ENCODE measurements at regions not wholly inside any gene's neighbourhood (a gene's known extent, or its start where the extent isn't known, plus 50 kb on each side); places are given as distances from the start of the nearest gene placed in this dataset.

DNA sequence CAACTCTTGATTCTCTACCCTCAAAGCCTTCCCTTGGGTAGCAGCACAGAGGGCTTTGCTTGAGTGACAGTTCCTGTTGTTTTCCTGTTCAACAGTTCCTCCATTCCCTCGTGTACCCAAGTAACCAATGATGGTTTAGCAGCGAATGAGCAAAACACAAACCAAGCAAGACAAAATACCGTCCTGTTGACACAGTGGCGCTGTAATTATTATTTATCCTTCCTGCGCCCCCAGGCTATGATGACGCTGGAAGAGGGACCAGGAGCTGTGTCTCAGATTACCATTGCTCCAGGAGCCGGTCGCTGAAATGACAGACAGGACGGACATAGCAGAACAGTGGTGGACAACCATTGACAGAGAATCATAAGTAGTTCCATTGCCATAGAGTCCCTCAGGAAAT, 154.8 kb downstream of the GADD45G start:
- Histone ChIP-seq H3K4me3 (ENCODE audit: insufficient read depth, low read depth, low read length) (no peak overlapping the region), H3K4me1 (ENCODE audit: control insufficient read depth, insufficient read depth, low read length) (no peaks in the 10 kb centered on the region), H3K9me3 (ENCODE audit: control insufficient read depth, low read length) (no peaks in the 10 kb centered on the region), H3K27ac (ENCODE audit: insufficient read depth, low read depth, low read length, poor library complexity, severe bottlenecking) (no peak overlapping the region), H3K27me3 (ENCODE audit: control insufficient read depth, insufficient read depth, low read length, poor library complexity, severe bottlenecking) (no peaks in the 10 kb centered on the region), H3K36me3 (ENCODE audit: control insufficient read depth, insufficient read depth, low read length) (no peaks in the 10 kb centered on the region)
- 79 to 81% methylated on average over 9 of the region's 9 CpGs for WGBS, 2 experiments

DNA sequence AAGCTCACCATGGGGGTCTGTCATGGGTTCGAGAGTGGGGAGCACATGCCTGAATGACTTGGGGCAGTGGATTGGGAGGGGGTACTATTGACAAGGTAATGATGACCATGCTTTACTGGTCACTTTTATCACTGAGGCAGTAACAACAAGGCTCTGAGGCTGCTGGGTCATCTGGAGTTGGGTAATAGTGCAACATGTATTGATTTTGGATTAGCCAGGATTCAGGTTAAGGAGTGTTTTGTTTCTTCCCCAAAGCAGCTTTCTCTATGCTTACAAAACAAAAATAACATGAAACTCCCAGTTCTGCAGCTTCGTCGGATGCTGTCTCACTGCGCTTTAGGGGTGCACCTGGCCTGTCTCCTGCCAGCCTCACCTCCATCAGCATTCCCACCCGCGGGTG, 155.3 kb downstream of the GADD45G start:
- Histone ChIP-seq H3K27ac (ENCODE audit: insufficient read depth, low read depth, low read length, poor library complexity, severe bottlenecking) (no peak overlapping the region), H3K9me3 (ENCODE audit: control insufficient read depth, low read length) (no peaks in the 10 kb centered on the region), H3K4me1 (ENCODE audit: control insufficient read depth, insufficient read depth, low read length) (no peaks in the 10 kb centered on the region), H3K36me3 (ENCODE audit: control insufficient read depth, insufficient read depth, low read length) (no peaks in the 10 kb centered on the region), H3K4me3 (ENCODE audit: insufficient read depth, low read depth, low read length) (no peak overlapping the region), H3K27me3 (ENCODE audit: control insufficient read depth, insufficient read depth, low read length, poor library complexity, severe bottlenecking) (no peaks in the 10 kb centered on the region)
- 94 to 95% methylated on average over 6 of the region's 6 CpGs for WGBS, 2 experiments

DNA sequence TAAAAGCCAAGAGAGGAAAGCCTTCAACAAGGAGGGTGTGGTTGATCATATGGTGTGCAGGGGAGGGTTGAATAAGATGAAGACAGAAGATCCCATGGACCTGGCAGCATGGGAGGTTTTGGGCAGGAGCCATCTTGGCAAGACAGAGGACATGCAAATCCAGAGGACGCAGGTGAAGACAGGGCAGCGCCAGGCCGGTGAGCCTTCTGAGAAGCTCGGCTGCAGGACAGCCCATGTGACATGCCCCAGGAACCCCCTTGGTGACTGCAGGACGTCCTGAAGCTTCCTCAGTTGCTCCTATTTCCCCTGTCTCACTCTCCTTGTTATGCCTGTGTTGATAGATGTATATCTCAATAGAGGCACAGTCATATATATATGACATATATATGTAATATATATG, 159.4 kb downstream of the GADD45G start:
- Histone ChIP-seq H3K27ac (ENCODE audit: insufficient read depth, low read depth, low read length, poor library complexity, severe bottlenecking) (no peak overlapping the region), H3K4me3 (ENCODE audit: insufficient read depth, low read depth, low read length) (no peak overlapping the region)
- WGBS, 2 experiments: 91 to 93% methylated on average over 5 of the region's 5 CpGs

DNA sequence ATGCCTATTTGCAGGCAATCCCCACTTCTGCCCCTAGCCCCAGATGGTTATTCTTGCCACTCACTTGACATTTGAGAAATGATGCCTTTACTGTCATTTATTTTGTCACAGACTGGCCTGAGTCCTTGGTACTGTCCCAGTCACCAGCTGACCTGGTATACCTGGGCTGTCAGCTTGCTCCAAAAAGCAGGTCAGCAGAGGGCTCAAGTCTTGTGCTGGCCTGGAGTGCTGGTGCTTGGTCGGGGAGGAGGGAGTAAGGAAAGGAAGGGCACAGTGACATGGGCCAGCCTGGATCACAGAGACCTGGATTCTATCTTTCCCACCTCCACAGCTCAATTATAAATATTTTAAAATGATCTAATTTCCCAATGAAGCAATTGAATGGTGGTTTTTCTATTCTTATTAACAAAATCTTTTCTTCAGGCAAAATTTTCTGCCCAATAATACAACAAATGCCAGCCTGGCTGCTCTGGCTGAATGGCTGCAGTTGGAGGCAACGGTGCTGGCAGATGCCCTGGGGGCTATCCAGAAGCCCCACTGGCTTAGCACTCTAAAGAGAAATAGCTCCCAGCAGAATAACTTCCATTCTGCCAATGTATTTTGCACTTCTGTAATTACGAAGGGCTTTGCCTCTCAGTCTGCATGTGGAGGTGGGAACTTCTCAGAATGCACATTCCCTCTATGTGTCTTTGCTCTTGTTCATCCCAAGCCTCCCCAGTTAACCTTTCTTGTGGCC, 160.6 kb downstream of the GADD45G start:
- 82 to 84% methylated on average over 2 to 3 of the region's 3 CpGs for WGBS, 2 experiments
- Histone ChIP-seq H3K4me1 (ENCODE audit: control insufficient read depth, insufficient read depth, low read length) (no peaks in the 10 kb centered on the region), H3K36me3 (ENCODE audit: control insufficient read depth, insufficient read depth, low read length) (no peaks in the 10 kb centered on the region), H3K27me3 (ENCODE audit: control insufficient read depth, insufficient read depth, low read length, poor library complexity, severe bottlenecking) (no peaks in the 10 kb centered on the region), H3K9me3 (ENCODE audit: control insufficient read depth, low read length) (no peaks in the 10 kb centered on the region), H3K4me3 (ENCODE audit: insufficient read depth, low read depth, low read length) (no peak overlapping the region), H3K27ac (ENCODE audit: insufficient read depth, low read depth, low read length, poor library complexity, severe bottlenecking) (no peak overlapping the region)

More for the DNA sequence above, 159.4 kb downstream of the GADD45G start:
- Histone ChIP-seq H3K27me3 (ENCODE audit: control insufficient read depth, insufficient read depth, low read length, poor library complexity, severe bottlenecking) (no peaks in the 10 kb centered on the region), H3K4me1 (ENCODE audit: control insufficient read depth, insufficient read depth, low read length) (no peaks in the 10 kb centered on the region), H3K9me3 (ENCODE audit: control insufficient read depth, low read length) (no peaks in the 10 kb centered on the region), H3K36me3 (ENCODE audit: control insufficient read depth, insufficient read depth, low read length) (no peaks in the 10 kb centered on the region)

DNA sequence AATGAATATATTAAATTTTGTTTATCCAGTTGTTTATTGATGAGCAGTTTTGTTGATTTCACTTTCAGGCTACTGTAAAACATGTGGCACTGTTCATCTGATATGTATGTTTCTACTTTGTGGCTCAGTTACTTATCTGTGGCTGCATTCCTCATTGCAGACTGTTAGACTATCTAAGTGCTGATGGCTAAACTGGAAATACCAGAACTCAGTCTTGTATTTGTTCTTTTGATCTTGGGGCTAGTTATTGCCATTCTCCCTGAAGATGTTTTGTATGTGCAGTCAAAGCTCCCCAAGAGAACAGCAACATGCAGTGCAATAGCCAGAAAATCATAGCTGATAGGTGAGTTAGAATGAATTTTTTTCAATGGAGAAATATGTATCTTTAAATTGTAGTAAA, 162.2 kb downstream of the GADD45G start:
- Histone ChIP-seq H3K27ac (ENCODE audit: insufficient read depth, low read depth, low read length, poor library complexity, severe bottlenecking) (no peak overlapping the region), H3K4me3 (ENCODE audit: insufficient read depth, low read depth, low read length) (no peak overlapping the region), H3K36me3 (ENCODE audit: control insufficient read depth, insufficient read depth, low read length) (no peaks in the 10 kb centered on the region), H3K27me3 (ENCODE audit: control insufficient read depth, insufficient read depth, low read length, poor library complexity, severe bottlenecking) (no peaks in the 10 kb centered on the region), H3K4me1 (ENCODE audit: control insufficient read depth, insufficient read depth, low read length) (no peaks in the 10 kb centered on the region), H3K9me3 (ENCODE audit: control insufficient read depth, low read length) (no peaks in the 10 kb centered on the region)

DNA sequence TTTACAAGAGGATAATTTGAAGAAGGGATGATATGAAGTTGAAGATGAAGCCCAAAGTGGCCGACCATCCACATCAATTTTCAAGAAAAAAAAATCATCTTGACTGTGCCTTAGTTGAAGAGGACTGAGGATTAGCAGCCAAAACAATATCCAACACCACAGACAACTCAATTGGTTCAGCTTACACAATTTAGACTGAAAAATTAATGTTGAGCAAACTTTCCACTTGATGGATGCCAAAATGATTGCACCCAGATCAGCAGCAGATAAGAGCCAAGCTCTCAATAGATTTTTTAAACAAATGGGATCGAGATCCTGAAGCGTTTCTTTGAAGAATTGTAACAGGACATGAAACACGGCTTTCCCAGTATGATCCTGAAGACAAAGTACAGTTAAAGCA, 163.2 kb downstream of the GADD45G start:
- Histone ChIP-seq H3K27me3 (ENCODE audit: control insufficient read depth, insufficient read depth, low read length, poor library complexity, severe bottlenecking) (no peaks in the 10 kb centered on the region), H3K4me3 (ENCODE audit: insufficient read depth, low read depth, low read length) (no peak overlapping the region), H3K36me3 (ENCODE audit: control insufficient read depth, insufficient read depth, low read length) (no peaks in the 10 kb centered on the region), H3K9me3 (ENCODE audit: control insufficient read depth, low read length) (no peaks in the 10 kb centered on the region), H3K27ac (ENCODE audit: insufficient read depth, low read depth, low read length, poor library complexity, severe bottlenecking) (no peak overlapping the region), H3K4me1 (ENCODE audit: control insufficient read depth, insufficient read depth, low read length) (no peaks in the 10 kb centered on the region)
- WGBS, 2 experiments: 71 to 73% methylated on average over 4 of the region's 4 CpGs

DNA sequence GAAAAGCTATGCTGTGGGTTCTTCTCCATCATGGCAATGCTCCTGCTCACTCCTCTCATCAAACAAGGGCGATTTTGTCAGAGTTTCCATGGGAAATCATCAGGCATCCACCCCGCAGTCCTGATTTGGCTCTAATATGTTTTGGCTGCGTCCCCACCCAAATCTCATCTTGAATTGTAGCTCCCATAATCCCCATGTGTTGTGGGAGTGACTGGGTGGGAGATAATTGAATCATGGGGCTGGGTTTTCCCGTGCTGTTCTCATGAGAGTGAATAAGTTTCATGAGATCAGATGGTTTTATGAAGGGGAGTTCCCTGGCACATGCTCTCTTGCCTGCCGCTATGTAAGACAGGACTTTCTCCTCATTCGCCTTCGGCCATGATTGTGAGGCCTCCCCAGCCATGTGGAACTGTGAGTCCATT, 163.8 kb downstream of the GADD45G start:
- no peaks in the 10 kb centered on the region for H3K36me3 ChIP-seq (ENCODE audit: control insufficient read depth, insufficient read depth, low read length)
- no peaks in the 10 kb centered on the region for H3K9me3 ChIP-seq (ENCODE audit: control insufficient read depth, low read length)
- H3K4me1 ChIP-seq (ENCODE audit: control insufficient read depth, insufficient read depth, low read length): no peaks in the 10 kb centered on the region
- H3K4me3 ChIP-seq (ENCODE audit: insufficient read depth, low read depth, low read length): no peak overlapping the region
- no peak overlapping the region for H3K27ac ChIP-seq (ENCODE audit: insufficient read depth, low read depth, low read length, poor library complexity, severe bottlenecking)
- H3K27me3 ChIP-seq (ENCODE audit: control insufficient read depth, insufficient read depth, low read length, poor library complexity, severe bottlenecking): no peaks in the 10 kb centered on the region
- 93 to 94% methylated on average over 7 of the region's 7 CpGs for WGBS, 2 experiments

DNA sequence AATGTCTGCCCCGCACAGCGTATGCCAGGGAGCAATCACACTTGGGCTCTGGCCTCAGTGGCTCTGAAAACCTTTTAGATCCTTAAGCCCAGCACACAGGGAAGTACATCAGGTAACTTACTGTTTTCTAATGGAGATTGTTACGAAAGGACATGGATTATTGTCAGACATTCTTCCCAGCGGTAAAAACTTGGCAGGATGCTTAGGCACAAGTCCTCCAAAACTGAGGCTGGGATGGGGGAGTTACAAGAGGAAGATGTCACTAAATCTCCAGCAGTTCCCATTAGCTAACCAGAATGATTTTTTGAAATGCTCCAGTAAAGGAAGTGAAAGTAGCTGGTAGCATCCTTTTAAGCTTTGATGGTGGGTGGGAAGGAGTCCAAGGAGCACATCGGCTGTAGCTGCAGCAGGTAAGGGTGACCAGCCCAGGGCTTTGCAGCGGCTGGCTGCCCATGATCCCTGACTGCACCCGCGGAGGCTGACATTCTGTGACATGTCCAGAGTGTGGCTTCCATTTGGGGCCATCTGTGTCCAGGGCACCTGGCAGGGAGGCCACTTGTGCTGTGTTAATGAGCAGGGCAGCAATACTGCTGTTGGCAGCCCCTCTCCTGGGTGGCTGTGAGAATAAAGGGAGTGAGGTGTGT, 165.8 kb downstream of the GADD45G start:
- H3K36me3 ChIP-seq (ENCODE audit: control insufficient read depth, insufficient read depth, low read length): no peaks in the 10 kb centered on the region
- no peaks in the 10 kb centered on the region for H3K27me3 ChIP-seq (ENCODE audit: control insufficient read depth, insufficient read depth, low read length, poor library complexity, severe bottlenecking)
- H3K9me3 ChIP-seq (ENCODE audit: control insufficient read depth, low read length): no peaks in the 10 kb centered on the region
- no peaks in the 10 kb centered on the region for H3K4me1 ChIP-seq (ENCODE audit: control insufficient read depth, insufficient read depth, low read length)
- 93 to 96% methylated on average over 8 of the region's 8 CpGs for WGBS, 2 experiments
- H3K27ac ChIP-seq (ENCODE audit: insufficient read depth, low read depth, low read length, poor library complexity, severe bottlenecking): no peak overlapping the region
- H3K4me3 ChIP-seq (ENCODE audit: insufficient read depth, low read depth, low read length): no peak overlapping the region

DNA sequence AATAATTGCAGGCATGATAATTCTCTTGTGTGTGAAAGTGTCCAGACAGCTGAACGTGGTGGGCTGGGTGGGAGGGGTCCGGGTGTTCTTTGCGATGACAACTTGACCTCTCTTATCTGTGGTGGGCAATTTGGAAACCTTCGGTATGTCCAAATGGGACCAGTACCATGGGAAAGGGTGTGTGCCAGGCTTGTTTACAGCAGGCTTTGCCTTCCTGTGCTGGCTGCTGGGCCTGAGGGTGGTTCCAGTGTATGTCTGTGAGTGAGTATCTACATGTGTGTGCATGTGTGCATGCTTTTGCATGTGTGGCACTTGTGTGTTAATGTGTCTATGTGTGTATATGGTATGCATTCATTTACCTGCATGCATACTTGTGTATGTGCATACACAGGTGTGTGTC, 166.4 kb downstream of the GADD45G start:
- Histone ChIP-seq H3K4me1 (ENCODE audit: control insufficient read depth, insufficient read depth, low read length) (no peaks in the 10 kb centered on the region), H3K27ac (ENCODE audit: insufficient read depth, low read depth, low read length, poor library complexity, severe bottlenecking) (no peak overlapping the region), H3K27me3 (ENCODE audit: control insufficient read depth, insufficient read depth, low read length, poor library complexity, severe bottlenecking) (no peaks in the 10 kb centered on the region), H3K36me3 (ENCODE audit: control insufficient read depth, insufficient read depth, low read length) (no peaks in the 10 kb centered on the region), H3K9me3 (ENCODE audit: control insufficient read depth, low read length) (no peaks in the 10 kb centered on the region), H3K4me3 (ENCODE audit: insufficient read depth, low read depth, low read length) (no peak overlapping the region)
- WGBS, 2 experiments: 89 to 93% methylated on average over 4 of the region's 4 CpGs

DNA sequence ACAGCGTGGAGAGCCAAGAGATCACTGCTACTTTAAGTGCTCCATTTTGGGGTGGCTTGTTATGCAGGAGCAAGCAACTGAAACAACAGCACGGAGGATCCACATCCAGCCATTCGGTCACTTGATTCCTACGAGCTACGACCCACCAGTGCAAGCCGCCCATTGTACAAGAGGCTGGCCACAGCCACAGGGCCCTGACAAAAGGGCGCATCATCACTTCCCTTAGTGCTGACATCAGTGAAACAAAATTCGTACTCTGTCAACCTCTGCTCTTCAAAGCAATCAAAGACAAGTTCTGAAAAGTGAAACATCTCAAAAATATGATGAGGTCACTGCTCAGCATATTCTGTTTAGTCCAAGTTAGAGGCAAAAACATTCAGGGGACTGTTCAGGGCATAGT, 168.4 kb downstream of the GADD45G start:
- Histone ChIP-seq H3K9me3 (ENCODE audit: control insufficient read depth, low read length) (no peaks in the 10 kb centered on the region), H3K4me3 (ENCODE audit: insufficient read depth, low read depth, low read length) (no peak overlapping the region), H3K27ac (ENCODE audit: insufficient read depth, low read depth, low read length, poor library complexity, severe bottlenecking) (no peak overlapping the region), H3K4me1 (ENCODE audit: control insufficient read depth, insufficient read depth, low read length) (no peaks in the 10 kb centered on the region), H3K36me3 (ENCODE audit: control insufficient read depth, insufficient read depth, low read length) (no peaks in the 10 kb centered on the region), H3K27me3 (ENCODE audit: control insufficient read depth, insufficient read depth, low read length, poor library complexity, severe bottlenecking) (no peaks in the 10 kb centered on the region)
- WGBS, 2 experiments: 82 to 84% methylated on average over 8 of the region's 8 CpGs
